NB4 (cell line): ENCODE measurements at regions not wholly inside any gene's neighbourhood (a gene's known extent, or its start where the extent isn't known, plus 50 kb on each side); places are given as distances from the start of the nearest gene placed in this dataset.

Source experiments
- DNase-seq: peaks from one replicate; pipeline ENCODE4 v3.0.0; 2010; ENCODE audit warnings: low read depth
- H3K4me3 ChIP-seq: one replicate; pipeline ENCODE4 v1.5.1; 2011; ENCODE audit warnings: mild to moderate bottlenecking, low read depth, low read length, moderate library complexity
- CTCF ChIP-seq: IDR thresholded peaks from one replicate; pipeline ENCODE4 v1.5.1; 2012; ENCODE audit warnings: low read depth, low read length
- MAX ChIP-seq: IDR thresholded peaks from 2 replicates; pipeline ENCODE4 v1.6.1; 2011; ENCODE audit warnings: low read depth, low read length
- MYC ChIP-seq: IDR thresholded peaks from 2 replicates; pipeline ENCODE4 v1.6.1; 2011; ENCODE audit warnings: low read depth, low read length
- POLR2A ChIP-seq: IDR thresholded peaks from 2 replicates; pipeline ENCODE4 v1.6.1; 2011; ENCODE audit warnings: mild to moderate bottlenecking; ENCODE audit not compliant: insufficient read length; ENCODE audit errors: extremely low read depth

GRCh38 chr10:2915412-2915811, 151.9 kb upstream of the PFKP start:
- TF ChIP-seq MAX, result no peak
- no peak for TF ChIP-seq POLR2A
- no peak for TF ChIP-seq MYC
- TF ChIP-seq CTCF, result no peak
- H3K4me3 ChIP-seq, result no peak overlapping the region
- DNase-seq, result no peak

- no peak for TF ChIP-seq CTCF
- H3K4me3 ChIP-seq, result no peak overlapping the region
- no peak for DNase-seq
These were observed 152.6 kb upstream of the PFKP start for GRCh38 chr10:2914741-2915140.

- TF ChIP-seq POLR2A, result no peak
- TF ChIP-seq MAX, result no peak
- no peak for TF ChIP-seq CTCF
- no peak for TF ChIP-seq MYC
- DNase-seq, result no peak
- H3K4me3 ChIP-seq, result no peak overlapping the region
These were observed 153.9 kb upstream of the PFKP start for GRCh38 chr10:2913474-2913873.

- no peak overlapping the region for H3K4me3 ChIP-seq
- TF ChIP-seq POLR2A (no peak), MYC (no peak), CTCF (no peak), MAX (no peak)
- DNase-seq, result no peak
These were observed 156.7 kb upstream of the PFKP start for GRCh38 chr10:2910656-2911055.

GRCh38 chr10:2909921-2910320, 157.4 kb upstream of the PFKP start:
- no peak for DNase-seq
- TF ChIP-seq POLR2A, result no peak
- no peak for TF ChIP-seq MYC
- no peak for TF ChIP-seq CTCF
- TF ChIP-seq MAX, result no peak
- H3K4me3 ChIP-seq, result no peak overlapping the region

GRCh38 chr10:2908851-2909630, 158.3 kb upstream of the PFKP start:
- DNase-seq, result peak; percentile 91
- peak overlapping the region; percentile 35 for H3K4me3 ChIP-seq
- TF ChIP-seq MAX (no peak), MYC (peak; percentile 13; the same call in 1 of the 2 replicates)
